H9 (cell line): ENCODE measurements at regions not wholly inside any gene's neighbourhood (a gene's known extent, or its start where the extent isn't known, plus 50 kb on each side); places are given as distances from the start of the nearest gene placed in this dataset.

ENCODE experiments used
- DNase-seq: peaks from one replicate; pipeline ENCODE4 v3.0.0-alpha.2; 2017
- H2AFZ ChIP-seq: one replicate; pipeline ENCODE4 v1.6.1; 2013; ENCODE audit warnings: mild to moderate bottlenecking, low read length, control low read depth, moderate library complexity
- H2AK5ac ChIP-seq: 2 replicates; pipeline ENCODE4 v1.6.1; 2013; ENCODE audit warnings: low read length, control low read depth, mixed read lengths; ENCODE audit not compliant: insufficient read length
- H2BK120ac ChIP-seq: one replicate; pipeline ENCODE4 v1.6.1; 2013; ENCODE audit warnings: low read depth, mild to moderate bottlenecking, low read length, control low read depth, inconsistent platforms; ENCODE audit not compliant: poor library complexity, severe bottlenecking
- H2BK12ac ChIP-seq: 2 replicates; pipeline ENCODE4 v1.6.1; 2013; ENCODE audit warnings: low read length, control low read depth, mixed read lengths, low read depth; ENCODE audit not compliant: insufficient read length
- H2BK15ac ChIP-seq: 2 replicates; pipeline ENCODE4 v1.6.1; 2013; ENCODE audit warnings: low read depth, low read length, control low read depth
- H2BK20ac ChIP-seq: one replicate; pipeline ENCODE4 v1.6.1; 2013; ENCODE audit warnings: low read depth, mild to moderate bottlenecking, low read length, control low read depth, inconsistent platforms; ENCODE audit not compliant: poor library complexity, severe bottlenecking
- H2BK5ac ChIP-seq: 2 replicates; pipeline ENCODE4 v1.6.1; 2013; ENCODE audit warnings: low read length, control low read depth, mixed read lengths; ENCODE audit not compliant: insufficient read length
- H3K14ac ChIP-seq: 2 replicates; pipeline ENCODE4 v1.6.1; 2013; ENCODE audit warnings: low read length, control low read depth; ENCODE audit not compliant: insufficient read depth
- H3K18ac ChIP-seq: 2 replicates; pipeline ENCODE4 v1.6.1; 2013; ENCODE audit warnings: low read depth, mild to moderate bottlenecking, mixed read lengths, low read length, control low read depth; ENCODE audit not compliant: insufficient read length
- H3K23ac ChIP-seq: 2 replicates; pipeline ENCODE4 v1.6.1; 2013; ENCODE audit warnings: low read length, control low read depth, mixed read lengths, low read depth; ENCODE audit not compliant: insufficient read length
- H3K23me2 ChIP-seq: 2 replicates; pipeline ENCODE4 v1.6.1; 2013; ENCODE audit warnings: low read depth, mild to moderate bottlenecking, mixed read lengths, low read length, control low read depth; ENCODE audit not compliant: insufficient read length, poor library complexity, severe bottlenecking
- H3K27ac ChIP-seq: 2 replicates; pipeline ENCODE4 v1.5.1; 2013; ENCODE audit warnings: low read length, control low read depth, mixed read lengths, low read depth; ENCODE audit not compliant: insufficient read length
- H3K27me3 ChIP-seq: 2 replicates; pipeline ENCODE4 v1.6.1; 2013; ENCODE audit warnings: low read length, control low read depth, inconsistent platforms; ENCODE audit not compliant: insufficient read depth
- H3K4ac ChIP-seq: 2 replicates; pipeline ENCODE4 v1.6.1; 2013; ENCODE audit warnings: low read depth, mild to moderate bottlenecking, control low read depth, inconsistent platforms, low read length, moderate library complexity
- H3K4me1 ChIP-seq: 2 replicates; pipeline ENCODE4 v1.6.1; 2013; ENCODE audit warnings: low read length, control low read depth, inconsistent platforms; ENCODE audit not compliant: insufficient read depth
- H3K4me2 ChIP-seq: 2 replicates; pipeline ENCODE4 v1.6.1; 2013; ENCODE audit warnings: low read length, control low read depth, mixed read lengths; ENCODE audit not compliant: insufficient read length, insufficient read depth
- H3K56ac ChIP-seq: 2 replicates; pipeline ENCODE4 v1.6.1; 2013; ENCODE audit warnings: low read depth, mild to moderate bottlenecking, mixed read lengths, low read length, control low read depth; ENCODE audit not compliant: insufficient read length
- H3K79me1 ChIP-seq: 2 replicates; pipeline ENCODE4 v1.6.1; 2013; ENCODE audit warnings: low read depth, mild to moderate bottlenecking, moderate library complexity, low read length, control low read depth, inconsistent platforms; ENCODE audit not compliant: insufficient read depth, poor library complexity, severe bottlenecking
- H3K79me2 ChIP-seq: 2 replicates; pipeline ENCODE4 v1.6.1; 2013; ENCODE audit warnings: low read length, control low read depth, inconsistent platforms; ENCODE audit not compliant: insufficient read depth
- H3K9ac ChIP-seq: 2 replicates; pipeline ENCODE4 v1.6.1; 2013; ENCODE audit warnings: low read length, control low read depth, mixed read lengths; ENCODE audit not compliant: insufficient read length; ENCODE audit errors: extremely low read depth
- H3K9me3 ChIP-seq: one replicate; pipeline ENCODE4 v1.6.1; 2013; ENCODE audit warnings: low read depth, low read length, inconsistent platforms; ENCODE audit not compliant: control insufficient read depth
- H3T11ph ChIP-seq: one replicate; pipeline ENCODE4 v1.6.1; 2013; ENCODE audit warnings: mild to moderate bottlenecking, low read length, control low read depth, inconsistent platforms
- H4K20me1 ChIP-seq: one replicate; pipeline ENCODE4 v1.6.1; 2013; ENCODE audit not compliant: control insufficient read depth, insufficient read length, insufficient read depth
- H4K5ac ChIP-seq: 2 replicates; pipeline ENCODE4 v1.6.1; 2013; ENCODE audit warnings: low read depth, mild to moderate bottlenecking, mixed read lengths, low read length, control low read depth; ENCODE audit not compliant: insufficient read length
- H4K8ac ChIP-seq: replicated peaks from 2 replicates; pipeline ENCODE4 v1.6.1; 2013; ENCODE audit warnings: low read length, control low read depth, mixed read lengths, low read depth; ENCODE audit not compliant: insufficient read length
- H4K91ac ChIP-seq: 2 replicates; pipeline ENCODE4 v1.6.1; 2013; ENCODE audit warnings: low read depth, mild to moderate bottlenecking, moderate library complexity, mixed read lengths, low read length, control low read depth; ENCODE audit not compliant: insufficient read length
- H3K27ac Mint-ChIP-seq, 3 experiments: 2 replicates in 2 of 3; 3 replicates in 1 of 3; pipeline ENCODE4 v1.8.0; 2020 to 2021; ENCODE audit warnings: mixed read lengths in 3 of 3, mild to moderate bottlenecking in 1 of 3, moderate library complexity in 1 of 3
- H3K27me3 Mint-ChIP-seq: 2 replicates; pipeline ENCODE4 v1.8.0; 2021; ENCODE audit warnings: low read depth, mild to moderate bottlenecking, moderate library complexity, mixed read lengths
- H3K36me3 Mint-ChIP-seq, 3 experiments: 2 replicates in 2 of 3; 3 replicates in 1 of 3; pipeline ENCODE4 v1.8.0; 2020 to 2021; ENCODE audit warnings: low read depth in 3 of 3, mixed read lengths in 3 of 3; ENCODE audit not compliant: insufficient read depth in 1 of 3
- H3K4me1 Mint-ChIP-seq, 2 experiments: 2 replicates each; pipeline ENCODE4 v1.8.0; 2020; ENCODE audit warnings: mixed read lengths in 2 of 2
- H3K4me3 Mint-ChIP-seq, 2 experiments: 2 replicates in 1 of 2; 3 replicates in 1 of 2; pipeline ENCODE4 v1.8.0; 2020 to 2021; ENCODE audit warnings: mild to moderate bottlenecking in 2 of 2, mixed read lengths in 2 of 2, moderate library complexity in 1 of 2
- H3K9me3 Mint-ChIP-seq, 2 experiments: 2 replicates in 1 of 2; 3 replicates in 1 of 2; pipeline ENCODE4 v1.8.0; 2020; ENCODE audit warnings: mild to moderate bottlenecking in 2 of 2, mixed read lengths in 2 of 2, moderate library complexity in 1 of 2
- WGBS: extraction: QIAGEN DNeasy Blood & Tissue Kit; methylation state at CpG from one replicate; pipeline ENCODE4 v1.1.7; 2013; ENCODE audit warnings: missing lambda C conversion rate, low lambda C conversion rate, mixed read lengths; ENCODE audit not compliant: insufficient read length; ENCODE audit errors: extremely low coverage; 5-methylcytosine and 5-hydroxymethylcytosine counted together
- TF ChIP-seq, protein P1 (sequence below): fragments of 200-600 bp; sonication (generic); conservative IDR thresholded peaks from 3 replicates; pipeline ENCODE4 v1.8.0; 2021; ENCODE audit warnings: antibody characterized with exemption, mild to moderate bottlenecking

- H3K27ac Mint-ChIP-seq, result no peak overlapping the region
- Histone ChIP-seq H4K8ac (no peak overlapping the region), H4K91ac (no peak overlapping the region), H2AK5ac (no peak overlapping the region), H3K4me2 (no peak overlapping the region), H2BK15ac (no peak overlapping the region), H3K9ac (no peak overlapping the region), H3K4me1 (no peaks in the 10 kb centered on the region), H3K18ac (no peak overlapping the region), H3K4ac (no peak overlapping the region), H2BK120ac (no peak overlapping the region), H2BK20ac (no peak overlapping the region), H3K27ac (no peak overlapping the region), H3T11ph (no peak overlapping the region), H4K5ac (no peak overlapping the region), H3K9me3 (no peaks in the 10 kb centered on the region), H3K56ac (no peak overlapping the region), H3K79me2 (no peaks in the 10 kb centered on the region), H3K23me2 (no peaks in the 10 kb centered on the region), H2BK12ac (no peak overlapping the region), H3K23ac (no peak overlapping the region), H3K79me1 (no peaks in the 10 kb centered on the region), H2AFZ (no peak overlapping the region), H2BK5ac (no peak overlapping the region), H3K14ac (no peak overlapping the region), H4K20me1 (no peaks in the 10 kb centered on the region), H3K27me3 (no peaks in the 10 kb centered on the region)
- H3K4me1 Mint-ChIP-seq, result no peaks in the 10 kb centered on the region
- H3K27me3 Mint-ChIP-seq, result peaks cover 25% of the 10 kb centered on the region
- no peak overlapping the region for H3K4me3 Mint-ChIP-seq
- peaks cover 0 to under 1% of the 10 kb centered on the region in 2 experiments; a peak in 1 of 5 replicates for H3K9me3 Mint-ChIP-seq
- no peak for DNase-seq
- TF ChIP-seq, protein P1, sequence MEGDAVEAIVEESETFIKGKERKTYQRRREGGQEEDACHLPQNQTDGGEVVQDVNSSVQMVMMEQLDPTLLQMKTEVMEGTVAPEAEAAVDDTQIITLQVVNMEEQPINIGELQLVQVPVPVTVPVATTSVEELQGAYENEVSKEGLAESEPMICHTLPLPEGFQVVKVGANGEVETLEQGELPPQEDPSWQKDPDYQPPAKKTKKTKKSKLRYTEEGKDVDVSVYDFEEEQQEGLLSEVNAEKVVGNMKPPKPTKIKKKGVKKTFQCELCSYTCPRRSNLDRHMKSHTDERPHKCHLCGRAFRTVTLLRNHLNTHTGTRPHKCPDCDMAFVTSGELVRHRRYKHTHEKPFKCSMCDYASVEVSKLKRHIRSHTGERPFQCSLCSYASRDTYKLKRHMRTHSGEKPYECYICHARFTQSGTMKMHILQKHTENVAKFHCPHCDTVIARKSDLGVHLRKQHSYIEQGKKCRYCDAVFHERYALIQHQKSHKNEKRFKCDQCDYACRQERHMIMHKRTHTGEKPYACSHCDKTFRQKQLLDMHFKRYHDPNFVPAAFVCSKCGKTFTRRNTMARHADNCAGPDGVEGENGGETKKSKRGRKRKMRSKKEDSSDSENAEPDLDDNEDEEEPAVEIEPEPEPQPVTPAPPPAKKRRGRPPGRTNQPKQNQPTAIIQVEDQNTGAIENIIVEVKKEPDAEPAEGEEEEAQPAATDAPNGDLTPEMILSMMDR, result no peak
- H3K36me3 Mint-ChIP-seq, result no peaks in the 10 kb centered on the region
- WGBS, result no CpG with 5 or more reads among the region's 1 CpG
Measured at GRCh38 chr2:217231212-217231611, 371.3 kb upstream of the TNP1 start.
